SK-N-SH (cell line): ENCODE measurements at regions not wholly inside any gene's neighbourhood (a gene's known extent, or its start where the extent isn't known, plus 50 kb on each side); places are given as distances from the start of the nearest gene placed in this dataset.

Experiments
- CTCF ChIA-PET: fragments of 300-600, 350-600 bp; formaldehyde crosslinking; extraction: SDS; loops from one replicate; lab custom pipeline; 2021; lab: Yijun Ruan, JAX
- POLR2A ChIA-PET: fragments of 350-600 bp; sonication (Branson Sonifier 250); formaldehyde crosslinking; extraction: SDS; loops from one replicate; lab custom pipeline; 2020; ENCODE audit warnings: antibody characterized with exemption, inconsistent platforms; lab: Yijun Ruan, JAX
- DNase-seq: peaks from one replicate; pipeline ENCODE4 v3.0.0; 2012
- H2AFZ ChIP-seq: fragments of 200-600 bp; sonication (generic); 2 replicates; pipeline ENCODE4 v1.8.1; 2016; ENCODE audit warnings: antibody characterized with exemption, mild to moderate bottlenecking, low read depth
- H3F3A ChIP-seq: fragments of 200-600 bp; sonication (generic); replicated peaks from 2 replicates; pipeline ENCODE3; 2016; ENCODE audit warnings: antibody characterized with exemption, mild to moderate bottlenecking; ENCODE audit not compliant: insufficient read depth
- H3K27ac ChIP-seq, 2 experiments: fragments of 200-500 bp in 1 of 2; fragments of 200-600 bp in 1 of 2; sonication (Bioruptor generic) in 1 of 2; sonication (generic), shearing (Covaris generic) in 1 of 2; 2 replicates each; pipeline versions ENCODE4 v1.5.1 to v1.6.1; 2014 to 2016; ENCODE audit warnings: low read depth in 2 of 2, inconsistent platforms in 1 of 2, low read length in 1 of 2, mild to moderate bottlenecking in 1 of 2, mixed read lengths in 1 of 2
- H3K27me3 ChIP-seq: fragments of 200-600 bp; sonication (generic), shearing (Covaris generic); 2 replicates; pipeline ENCODE4 v1.6.1; 2016; ENCODE audit warnings: mixed run types; ENCODE audit not compliant: insufficient read depth
- H3K36me3 ChIP-seq, 2 experiments: fragments of 200-500 bp in 1 of 2; fragments of 200-600 bp in 1 of 2; sonication (Bioruptor generic) in 1 of 2; sonication (generic) in 1 of 2; replicated peaks in 1 of 2; 2 replicates each; pipeline versions ENCODE3 to v1.5.1; 2014 to 2016; ENCODE audit warnings: low read length in 1 of 2, mild to moderate bottlenecking in 1 of 2; ENCODE audit not compliant: insufficient read depth in 2 of 2, control insufficient read depth in 1 of 2
- H3K4me1 ChIP-seq, 2 experiments: fragments of 200-500 bp in 1 of 2; fragments of 200-600 bp in 1 of 2; sonication (Bioruptor generic) in 1 of 2; sonication (generic), shearing (Covaris generic) in 1 of 2; 2 replicates each; pipeline versions ENCODE4 v1.5.1 to v1.6.1; 2014 to 2016; ENCODE audit warnings: low read depth in 1 of 2, low read length in 1 of 2, mixed run types in 1 of 2; ENCODE audit not compliant: insufficient read depth in 2 of 2, control insufficient read depth in 1 of 2
- H3K4me2 ChIP-seq: fragments of 200-600 bp; sonication (generic), shearing (Covaris generic); 2 replicates; pipeline ENCODE4 v1.6.1; 2017; ENCODE audit warnings: mixed run types
- H3K4me3 ChIP-seq, 2 experiments: fragments of 200-500 bp in 1 of 2; fragments of 200-600 bp in 1 of 2; sonication (Bioruptor generic) in 1 of 2; sonication (generic), shearing (Covaris generic) in 1 of 2; 2 replicates each; pipeline versions ENCODE4 v1.5.1 to v1.8.1; 2014 to 2016; ENCODE audit warnings: low read depth in 2 of 2, inconsistent platforms in 1 of 2, low read length in 1 of 2, mild to moderate bottlenecking in 1 of 2, mixed read lengths in 1 of 2, moderate library complexity in 1 of 2
- H3K79me2 ChIP-seq: fragments of 200-600 bp; sonication (generic); 2 replicates; pipeline ENCODE4 v1.8.1; 2017; ENCODE audit warnings: mild to moderate bottlenecking; ENCODE audit not compliant: insufficient read depth
- H3K9ac ChIP-seq: fragments of 200-600 bp; sonication (generic); 2 replicates; pipeline ENCODE4 v1.6.1; 2017; ENCODE audit warnings: mixed run types
- H3K9me2 ChIP-seq: fragments of 200-600 bp; sonication (generic); 2 replicates; pipeline ENCODE4 v1.6.1; 2017; ENCODE audit warnings: mixed run types
- H3K9me3 ChIP-seq: fragments of 200-600 bp; sonication (generic); 2 replicates; pipeline ENCODE4 v1.6.1; 2017; ENCODE audit warnings: mixed run types, mild to moderate bottlenecking, moderate library complexity
- H4K20me1 ChIP-seq: fragments of 200-600 bp; sonication (generic); 2 replicates; pipeline ENCODE4 v1.6.1; 2017; ENCODE audit warnings: mild to moderate bottlenecking, mixed run types; ENCODE audit not compliant: insufficient read depth
- CTCF ChIP-seq: fragments of 200-600 bp; sonication (generic); IDR thresholded peaks from 2 replicates; pipeline ENCODE4 v1.6.1; 2017; ENCODE audit warnings: antibody characterized with exemption, mild to moderate bottlenecking, moderate library complexity
- EP300 ChIP-seq, 2 experiments: IDR thresholded peaks; 2 replicates each; pipeline versions ENCODE4 v1.4.0 to v1.6.1; 2012; ENCODE audit warnings: borderline replicate concordance in 1 of 2, low read depth in 1 of 2, low read length in 1 of 2
- EZH2phosphoT487 ChIP-seq: fragments of 200-600 bp; sonication (generic); IDR thresholded peaks from 2 replicates; pipeline ENCODE4 v1.6.1; 2017; ENCODE audit warnings: low read depth, mixed run types, mild to moderate bottlenecking, antibody characterized with exemption, moderate library complexity, borderline replicate concordance
- FOSL2 ChIP-seq: IDR thresholded peaks from 2 replicates; pipeline ENCODE4 v1.4.0; 2012; ENCODE audit warnings: low read depth, mild to moderate bottlenecking, moderate library complexity, borderline replicate concordance
- FOXJ3 ChIP-seq: sonication (generic); formaldehyde crosslinking; IDR thresholded peaks from 2 replicates; pipeline ENCODE4 v1.5.1; 2020; ENCODE audit warnings: mild to moderate bottlenecking, missing genetic modification reagents
- FOXM1 ChIP-seq: IDR thresholded peaks from 2 replicates; pipeline ENCODE4 v1.4.0; 2012; ENCODE audit warnings: low read depth, mild to moderate bottlenecking
- JUND ChIP-seq: IDR thresholded peaks from 2 replicates; pipeline ENCODE4 v1.4.0; 2012
- MXI1 ChIP-seq: IDR thresholded peaks from 2 replicates; pipeline ENCODE4 v1.6.1; 2012; ENCODE audit warnings: mild to moderate bottlenecking, low read depth, low read length, improper control_type of control experiment
- NFIC ChIP-seq: IDR thresholded peaks from 2 replicates; pipeline ENCODE4 v1.4.0; 2012; ENCODE audit warnings: borderline replicate concordance
- POLR2AphosphoS5 ChIP-seq: IDR thresholded peaks from 2 replicates; pipeline ENCODE4 v1.6.1; 2012; ENCODE audit warnings: low read depth, low read length
- RFX5 ChIP-seq: IDR thresholded peaks from 2 replicates; pipeline ENCODE4 v1.6.1; 2012; ENCODE audit warnings: mild to moderate bottlenecking, improper control_type of control experiment, low read length
- RXRA ChIP-seq: IDR thresholded peaks from 2 replicates; pipeline ENCODE4 v1.4.0; 2012; ENCODE audit warnings: low read depth, mild to moderate bottlenecking, borderline replicate concordance
- TAF1 ChIP-seq: IDR thresholded peaks from 2 replicates; pipeline ENCODE4 v1.6.1; 2012; ENCODE audit warnings: low read depth, mild to moderate bottlenecking, low read length, moderate library complexity, borderline replicate concordance
- TCF12 ChIP-seq: IDR thresholded peaks from 2 replicates; pipeline ENCODE4 v1.4.0; 2012
- TEAD4 ChIP-seq: IDR thresholded peaks from 2 replicates; pipeline ENCODE4 v1.4.0; 2012; ENCODE audit warnings: mild to moderate bottlenecking, borderline replicate concordance; ENCODE audit not compliant: insufficient read depth
- USF2 ChIP-seq: fragments of 150-350 bp; IDR thresholded peaks from 2 replicates; pipeline ENCODE4 v1.6.1; 2017; ENCODE audit warnings: antibody characterized with exemption, low read length, low read depth, borderline replicate concordance
- YY1 ChIP-seq: IDR thresholded peaks from 2 replicates; pipeline ENCODE4 v1.4.0; 2012; ENCODE audit warnings: low read depth, mild to moderate bottlenecking
- WGBS: methylation state at CpG from one replicate; pipeline ENCODE4 v1.1.6; 2017; ENCODE audit warnings: low lambda C conversion rate; 5-methylcytosine and 5-hydroxymethylcytosine counted together

- Histone ChIP-seq H3K27ac (no peak overlapping the region), H4K20me1 (no peaks in the 10 kb centered on the region), H3K27me3 (no peaks in the 10 kb centered on the region; the same call in 1 of the 2 replicates), H3K79me2 (no peaks in the 10 kb centered on the region), H3F3A (no peaks in the 10 kb centered on the region), H3K9me2 (no peaks in the 10 kb centered on the region), H3K9ac (no peak overlapping the region), H3K4me1 (peaks cover 0 to 14% of the 10 kb centered on the region in 2 experiments; a peak in 1 of 4 replicates), H3K4me3 (no peak overlapping the region), H3K9me3 (no peaks in the 10 kb centered on the region), H3K4me2 (no peak overlapping the region), H2AFZ (no peak overlapping the region), H3K36me3 (no peaks in the 10 kb centered on the region)
- no peak for DNase-seq
- ChIA-PET CTCF (interaction anchor here (1.7 kb wide), 1 partner anchor 10 kb away, joined by 5 read pairs; no protein-coding TSS in a partner anchor), POLR2A (no interaction called here)
- WGBS = 65% methylated on average over 7 of the region's 7 CpGs
- TF ChIP-seq JUND (no peak), FOXM1 (no peak), TEAD4 (no peak), USF2 (no peak), YY1 (no peak), EZH2phosphoT487 (no peak), MXI1 (no peak), TAF1 (no peak), CTCF (no peak), NFIC (no peak), FOXJ3 (CRISPR knock-in tag) (no peak), EP300 (IDR thresholded peaks at IDR 0.05; ENCODE audit: borderline replicate concordance in 1 of 2, low read depth in 1 of 2, low read length in 1 of 2) (no peak), RXRA (no peak), RFX5 (no peak), POLR2AphosphoS5 (no peak), FOSL2 (no peak), TCF12 (no peak)
Measured at GRCh38 chr5:172577267-172577909, 63.7 kb upstream of the NEURL1B start.
